ENCODE measurements at regions not wholly inside any gene's neighbourhood (a gene's known extent, or its start where the extent isn't known, plus 50 kb on each side); places are given as distances from the start of the nearest gene placed in this dataset.

DNA sequence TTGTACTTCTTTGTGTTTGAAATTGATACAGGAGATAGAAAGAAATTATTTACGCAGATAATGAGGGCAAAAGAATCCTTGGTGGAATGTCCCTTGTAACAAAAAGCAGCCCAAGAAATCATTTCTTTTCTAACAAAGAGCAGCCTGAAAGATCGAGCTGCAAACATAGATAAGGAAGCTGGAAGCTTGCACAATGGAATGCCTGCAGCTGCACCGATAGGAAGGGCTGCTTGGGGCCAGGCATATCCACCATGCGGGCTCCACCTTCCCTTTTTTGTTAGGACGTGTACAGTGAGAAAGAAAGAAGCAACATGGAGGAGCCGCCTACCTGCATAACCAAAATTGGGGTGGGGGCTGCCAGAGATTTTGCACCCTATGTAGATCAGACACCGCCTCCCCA lies 568.7 kb downstream of the METTL4 start:
- TF ChIP-seq POLR2A (IDR thresholded peaks at IDR 0.05): no peak
- TF ChIP-seq, protein P1, sequence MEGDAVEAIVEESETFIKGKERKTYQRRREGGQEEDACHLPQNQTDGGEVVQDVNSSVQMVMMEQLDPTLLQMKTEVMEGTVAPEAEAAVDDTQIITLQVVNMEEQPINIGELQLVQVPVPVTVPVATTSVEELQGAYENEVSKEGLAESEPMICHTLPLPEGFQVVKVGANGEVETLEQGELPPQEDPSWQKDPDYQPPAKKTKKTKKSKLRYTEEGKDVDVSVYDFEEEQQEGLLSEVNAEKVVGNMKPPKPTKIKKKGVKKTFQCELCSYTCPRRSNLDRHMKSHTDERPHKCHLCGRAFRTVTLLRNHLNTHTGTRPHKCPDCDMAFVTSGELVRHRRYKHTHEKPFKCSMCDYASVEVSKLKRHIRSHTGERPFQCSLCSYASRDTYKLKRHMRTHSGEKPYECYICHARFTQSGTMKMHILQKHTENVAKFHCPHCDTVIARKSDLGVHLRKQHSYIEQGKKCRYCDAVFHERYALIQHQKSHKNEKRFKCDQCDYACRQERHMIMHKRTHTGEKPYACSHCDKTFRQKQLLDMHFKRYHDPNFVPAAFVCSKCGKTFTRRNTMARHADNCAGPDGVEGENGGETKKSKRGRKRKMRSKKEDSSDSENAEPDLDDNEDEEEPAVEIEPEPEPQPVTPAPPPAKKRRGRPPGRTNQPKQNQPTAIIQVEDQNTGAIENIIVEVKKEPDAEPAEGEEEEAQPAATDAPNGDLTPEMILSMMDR (IDR thresholded peaks at IDR 0.05): no peak
- TF ChIP-seq POLR2AphosphoS5 (IDR thresholded peaks at IDR 0.05; ENCODE audit: insufficient read depth in 1 of 2, low read depth in 1 of 2): no peak
